Gastroesophageal sphincter (tissue), 3 donors: ENCODE measurements at regions not wholly inside any gene's neighbourhood (a gene's known extent, or its start where the extent isn't known, plus 50 kb on each side); places are given as distances from the start of the nearest gene placed in this dataset.

Experiments
- CTCF ChIP-seq, 4 experiments: fragments of 200-600 bp in 2 of 4; fragments of 450-650 bp in 2 of 4; sonication (generic) in 1 of 4; IDR thresholded peaks; one replicate each; pipeline ENCODE4 v1.5.1; 2017 to 2019; ENCODE audit warnings: antibody characterized with exemption in 4 of 4, mild to moderate bottlenecking in 2 of 4, moderate library complexity in 2 of 4
- POLR2A ChIP-seq, 2 donors: fragments of 450-650 bp; IDR thresholded peaks; one replicate each; pipeline ENCODE4 v1.6.1; 2017; ENCODE audit warnings: antibody characterized with exemption in 2 of 2, mild to moderate bottlenecking in 2 of 2, moderate library complexity in 1 of 2

GRCh38 chr4:72761368-72762038 lies 192.5 kb upstream of the ADAMTS3 start:
- no peak for TF ChIP-seq CTCF (IDR thresholded peaks at IDR 0.05)
- no peak for TF ChIP-seq POLR2A (IDR thresholded peaks at IDR 0.05)
